Thyroid gland (tissue), 4 donors: ENCODE measurements at regions not wholly inside any gene's neighbourhood (a gene's known extent, or its start where the extent isn't known, plus 50 kb on each side); places are given as distances from the start of the nearest gene placed in this dataset.

ENCODE experiments used
- POLR2A ChIP-seq, 2 donors: fragments of 450-650 bp; IDR thresholded peaks; one replicate each; pipeline ENCODE4 v1.6.1; 2017; ENCODE audit warnings: antibody characterized with exemption in 2 of 2, mild to moderate bottlenecking in 2 of 2, moderate library complexity in 1 of 2
- TF ChIP-seq, protein P1 (sequence below), 6 experiments: fragments of 200-600 bp in 3 of 6; fragments of 450-650 bp in 3 of 6; sonication (generic) in 3 of 6; IDR thresholded peaks; one replicate each; pipeline ENCODE4 v1.5.1; 2016 to 2019; ENCODE audit warnings: antibody characterized with exemption in 6 of 6, mild to moderate bottlenecking in 2 of 6, inconsistent platforms in 1 of 6, moderate library complexity in 1 of 6

DNA sequence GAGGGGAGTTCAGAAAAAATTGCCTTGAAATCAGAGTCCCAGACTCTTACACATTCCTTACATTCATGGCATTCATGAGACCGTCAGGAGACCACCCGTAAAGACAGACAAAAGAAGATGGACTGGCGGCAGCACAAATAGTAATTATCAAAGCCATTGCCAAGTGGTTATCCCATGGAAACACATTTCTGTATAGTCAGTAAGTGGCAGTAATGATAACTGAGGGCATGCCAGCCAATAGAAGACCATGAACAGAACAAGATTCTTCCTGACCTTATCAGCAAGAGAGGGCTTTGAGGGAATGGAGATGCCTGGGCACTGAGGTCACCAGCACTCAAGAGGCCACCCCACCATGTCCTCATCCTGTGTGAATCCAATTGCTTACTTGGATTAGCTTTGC, 121.7 kb upstream of the HCCS start:
- TF ChIP-seq, protein P1, sequence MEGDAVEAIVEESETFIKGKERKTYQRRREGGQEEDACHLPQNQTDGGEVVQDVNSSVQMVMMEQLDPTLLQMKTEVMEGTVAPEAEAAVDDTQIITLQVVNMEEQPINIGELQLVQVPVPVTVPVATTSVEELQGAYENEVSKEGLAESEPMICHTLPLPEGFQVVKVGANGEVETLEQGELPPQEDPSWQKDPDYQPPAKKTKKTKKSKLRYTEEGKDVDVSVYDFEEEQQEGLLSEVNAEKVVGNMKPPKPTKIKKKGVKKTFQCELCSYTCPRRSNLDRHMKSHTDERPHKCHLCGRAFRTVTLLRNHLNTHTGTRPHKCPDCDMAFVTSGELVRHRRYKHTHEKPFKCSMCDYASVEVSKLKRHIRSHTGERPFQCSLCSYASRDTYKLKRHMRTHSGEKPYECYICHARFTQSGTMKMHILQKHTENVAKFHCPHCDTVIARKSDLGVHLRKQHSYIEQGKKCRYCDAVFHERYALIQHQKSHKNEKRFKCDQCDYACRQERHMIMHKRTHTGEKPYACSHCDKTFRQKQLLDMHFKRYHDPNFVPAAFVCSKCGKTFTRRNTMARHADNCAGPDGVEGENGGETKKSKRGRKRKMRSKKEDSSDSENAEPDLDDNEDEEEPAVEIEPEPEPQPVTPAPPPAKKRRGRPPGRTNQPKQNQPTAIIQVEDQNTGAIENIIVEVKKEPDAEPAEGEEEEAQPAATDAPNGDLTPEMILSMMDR (IDR thresholded peaks at IDR 0.05) = no peak
- TF ChIP-seq POLR2A (IDR thresholded peaks at IDR 0.05) = no peak
